Heart left ventricle (tissue), 16 donors: ENCODE measurements at regions not wholly inside any gene's neighbourhood (a gene's known extent, or its start where the extent isn't known, plus 50 kb on each side); places are given as distances from the start of the nearest gene placed in this dataset.
"Not testable (repeated sequence)": the region's sequence is repeated elsewhere in the genome, so short reads cannot be mapped to it uniquely, and the experiment has no call there.

Experiments
- ATAC-seq, 4 donors: fragments of 200-7000 bp; cut with Tn5 transposase; one replicate each; pipeline ENCODE4 v1.9.1; 2020 to 2022; ENCODE audit warnings: moderate library complexity in 4 of 4, mild to moderate bottlenecking in 3 of 4, moderate number of reproducible peaks in 1 of 4
- DNase-seq, 5 donors: peaks; one replicate each; pipeline ENCODE4 v3.0.0-alpha.2; 2020
- H3K27ac ChIP-seq, 12 donors: fragments of 200-600 bp; sonication (generic) in 4 of 12; one replicate each; pipeline versions ENCODE4 v1.5.0 to v1.8.0; 2016 to 2022; ENCODE audit warnings: mild to moderate bottlenecking in 2 of 12
- H3K27me3 ChIP-seq, 9 donors: fragments of 200-600 bp; sonication (generic) in 2 of 9; one replicate each; pipeline versions ENCODE4 v1.5.1 to v1.8.0; 2016 to 2022; ENCODE audit warnings: mild to moderate bottlenecking in 3 of 9
- H3K36me3 ChIP-seq, 9 donors: fragments of 200-600 bp; sonication (generic) in 2 of 9; one replicate each; pipeline versions ENCODE4 v1.5.0 to v1.8.0; 2018 to 2022; ENCODE audit warnings: mild to moderate bottlenecking in 2 of 9
- H3K4me1 ChIP-seq, 12 donors: fragments of 200-600 bp; sonication (generic) in 4 of 12; one replicate each; pipeline versions ENCODE4 v1.5.0 to v1.8.0; 2016 to 2022; ENCODE audit warnings: mild to moderate bottlenecking in 3 of 12
- H3K4me3 ChIP-seq, 12 donors: fragments of 200-600 bp; sonication (generic) in 4 of 12; one replicate each; pipeline versions ENCODE4 v1.5.0 to v1.8.0; 2017 to 2022; ENCODE audit warnings: mild to moderate bottlenecking in 9 of 12, moderate library complexity in 4 of 12
- H3K9me3 ChIP-seq, 12 donors: fragments of 200-600 bp; sonication (generic) in 4 of 12; one replicate each; pipeline versions ENCODE4 v1.5.0 to v1.8.0; 2016 to 2022; ENCODE audit warnings: mild to moderate bottlenecking in 1 of 12
- CTCF ChIP-seq, 12 donors: fragments of 200-600 bp; sonication (generic) in 4 of 12; IDR thresholded peaks; one replicate each; pipeline versions ENCODE4 v1.5.0 to v1.8.0; 2018 to 2022; ENCODE audit warnings: antibody characterized with exemption in 12 of 12, mild to moderate bottlenecking in 5 of 12
- POLR2A ChIP-seq, 2 donors: fragments of 450-650 bp; IDR thresholded peaks; one replicate each; pipeline ENCODE4 v1.6.1; 2017; ENCODE audit warnings: antibody characterized with exemption in 2 of 2, mild to moderate bottlenecking in 2 of 2, moderate library complexity in 2 of 2
- WGBS, 4 donors: extraction: QIAGEN DNeasy Blood & Tissue Kit in 2 of 4; methylation state at CpG; one replicate each; pipeline versions ENCODE4 v1.1.5 to v1.1.7; 2013 to 2018; 5-methylcytosine and 5-hydroxymethylcytosine counted together
- intact Hi-C, 10 donors: fragments of 100-400 bp; cut with DNase I; formaldehyde crosslinking; loops; one replicate each; pipeline versions ENCODE4 v1.11.1 to v1.14.2; 2022
- donor health status: ischemic (EF 13 %, LVEDD 7.1; RV severe dilation, severe dysfunction).
- donor health status: healthy with polysubstance abuse.
- donor health status: DM: no; HTN: yes; CAD: no.
- donor health status: DM: no; HTN: no; CAD: no.
- donor health status: ischemic (EF 25% LVEDD 6.9; RV normal size, moderate dysfunction).
- donor health status: ischemic (EF 25% LVEDD 5.7; RV mildly dilated, moderate dysfunction).
- donor health status: healthy.
- donor health status: DM: yes; HTN: yes; CAD: no.
- donor health status: ischemic (EF 35%, LVEDD 5.7; RV mildly dilated, moderate dysfunction).
- donor health status: nonischemic (EF 11% LVEDD 7.7; RV severe dilation, severe dysfunction).
- donor health status: DM: yes; HTN: yes; CAD: no.
- donor health status: PGD.
- donor health status: ischemic (EF 29% LVEDD 5.4; RV normal size, mild dysfunction).
- donor health status: nonischemic (EF 23%, LVEDD 6.1; RV moderate dilation, normal function).

GRCh38 chr21:32965129-32965680 lies 60.5 kb upstream of the OLIG2 start:
- intact Hi-C loops, result no loop called here
- ATAC-seq (no peak), DNase-seq (no peak)
- Histone ChIP-seq H3K27ac (no peak overlapping the region), H3K27me3 (peaks cover 0 to 25% (median 7%) of the 10 kb centered on the region in 9 donors), H3K4me1 (no peaks in the 10 kb centered on the region), H3K4me3 (no peak overlapping the region), H3K36me3 (no peaks in the 10 kb centered on the region), H3K9me3 (no peaks in the 10 kb centered on the region)
- WGBS, 4 donors, result 51 to 65% (median 57%) methylated on average over 4 of the region's 4 CpGs
- TF ChIP-seq POLR2A (IDR thresholded peaks at IDR 0.05) (no peak), CTCF (IDR thresholded peaks at IDR 0.05) (no peak)

GRCh38 chr21:32966120-32966519 lies 59.6 kb upstream of the OLIG2 start:
- H3K9me3 ChIP-seq, result no peaks in the 10 kb centered on the region
- intact Hi-C loops, result no loop called here
- H3K36me3 ChIP-seq, result no peaks in the 10 kb centered on the region
- TF ChIP-seq POLR2A (IDR thresholded peaks at IDR 0.05), result no peak
- TF ChIP-seq CTCF (IDR thresholded peaks at IDR 0.05), result no peak
- H3K4me3 ChIP-seq, result no peak overlapping the region
- peaks cover 0 to 20% (median 5%) of the 10 kb centered on the region in 9 donors for H3K27me3 ChIP-seq
- DNase-seq, result no peak
- no peak for ATAC-seq
- H3K27ac ChIP-seq, result no peak overlapping the region
- H3K4me1 ChIP-seq, result no peaks in the 10 kb centered on the region
- WGBS, 4 donors, result 85 to 91% (median 87%) methylated on average over 7 of the region's 7 CpGs

GRCh38 chr21:32968103-32968502 lies 57.6 kb upstream of the OLIG2 start:
- H3K4me3 ChIP-seq, H3K27ac ChIP-seq, ATAC-seq, intact Hi-C loops, H3K36me3 ChIP-seq, H3K4me1 ChIP-seq, DNase-seq, H3K9me3 ChIP-seq: not testable (repeated sequence)
- H3K27me3 ChIP-seq, result peaks cover 0 to 11% (median 0%) of the 10 kb centered on the region in 9 donors
- 68 to 79% (median 74%) methylated on average over 8 of the region's 8 CpGs for WGBS, 4 donors

GRCh38 chr21:32974653-32975052 lies 51.1 kb upstream of the OLIG2 start:
- no peaks in the 10 kb centered on the region for H3K36me3 ChIP-seq
- no peak for ATAC-seq
- H3K9me3 ChIP-seq, result no peaks in the 10 kb centered on the region
- peaks cover 0 to 3% (median 0%) of the 10 kb centered on the region in 12 donors for H3K4me1 ChIP-seq
- intact Hi-C loops, result no loop called here
- H3K27ac ChIP-seq, result no peak overlapping the region
- peaks cover 0 to 36% (median 0%) of the 10 kb centered on the region in 9 donors for H3K27me3 ChIP-seq
- DNase-seq, result no peak
- 54 to 60% (median 58%) methylated on average over 2 of the region's 2 CpGs for WGBS, 4 donors
- TF ChIP-seq CTCF (IDR thresholded peaks at IDR 0.05) (no peak), POLR2A (IDR thresholded peaks at IDR 0.05) (no peak)
- H3K4me3 ChIP-seq, result no peak overlapping the region

- H3K27me3 ChIP-seq, result peaks cover 0 to 42% (median 0%) of the 10 kb centered on the region in 9 donors
- TF ChIP-seq CTCF (IDR thresholded peaks at IDR 0.05) (no peak), POLR2A (IDR thresholded peaks at IDR 0.05) (no peak)
- no peak overlapping the region for H3K27ac ChIP-seq
- H3K9me3 ChIP-seq, result no peaks in the 10 kb centered on the region
- intact Hi-C loops, result no loop called here
- no peaks in the 10 kb centered on the region for H3K36me3 ChIP-seq
- no peak overlapping the region for H3K4me3 ChIP-seq
- peaks cover 0 to 3% (median 0%) of the 10 kb centered on the region in 12 donors for H3K4me1 ChIP-seq
- 73 to 82% (median 80%) methylated on average over 8 of the region's 8 CpGs for WGBS, 4 donors
- DNase-seq, result no peak
- no peak for ATAC-seq
These were observed 49.8 kb upstream of the OLIG2 start for GRCh38 chr21:32975811-32976431.
